ENCODE measurements at regions not wholly inside any gene's neighbourhood (a gene's known extent, or its start where the extent isn't known, plus 50 kb on each side); places are given as distances from the start of the nearest gene placed in this dataset.

GRCh38 chr7:19916046-19916445 lies 142.6 kb upstream of the TMEM196 start:
- CTCF ChIA-PET: no interaction called here
- no peak overlapping the region for H3K27ac ChIP-seq (ENCODE audit: low read depth, low read length, poor library complexity, severe bottlenecking)

GRCh38 chr7:19915596-19915995 lies 142.2 kb upstream of the TMEM196 start:
- ChIA-PET POLR2A (ENCODE audit: low non-redundant PET) (no interaction called here), CTCF (no interaction called here)
- Histone ChIP-seq H3K4me1 (ENCODE audit: insufficient read depth, low read length, poor library complexity, severe bottlenecking) (no peaks in the 10 kb centered on the region), H3K27ac (ENCODE audit: low read depth, low read length, poor library complexity, severe bottlenecking) (no peak overlapping the region), H3K9me3 (ENCODE audit: low read depth, low read length, poor library complexity, severe bottlenecking) (no peaks in the 10 kb centered on the region), H3K27me3 (replicated peaks; ENCODE audit: insufficient read depth, low read depth, low read length, poor library complexity) (no peaks in the 10 kb centered on the region), H3K36me3 (ENCODE audit: insufficient read depth, low read length, poor library complexity, severe bottlenecking) (no peaks in the 10 kb centered on the region), H3K4me3 (ENCODE audit: low read depth, low read length, poor library complexity, severe bottlenecking) (no peak overlapping the region)
- intact Hi-C loops (cut with micrococcal nuclease; ENCODE audit: unreplicated experiment): no loop called here
- TF ChIP-seq EZH2 (IDR thresholded peaks at IDR 0.05; ENCODE audit: borderline replicate concordance, low read depth, low read length, poor library complexity, severe bottlenecking) (no peak), CTCF (conservative IDR thresholded peaks at IDR 0.05; ENCODE audit: low read depth, low read length) (no peak)
- no peak for DNase-seq (ENCODE audit: low spot score)
- no TSS peak for BruUV-seq (replicated peaks)

More at GRCh38 chr7:19916046-19916445, 142.6 kb upstream of the TMEM196 start:
- Histone ChIP-seq H3K4me1 (ENCODE audit: insufficient read depth, low read length, poor library complexity, severe bottlenecking) (no peaks in the 10 kb centered on the region), H3K9me3 (ENCODE audit: low read depth, low read length, poor library complexity, severe bottlenecking) (no peaks in the 10 kb centered on the region), H3K36me3 (ENCODE audit: insufficient read depth, low read length, poor library complexity, severe bottlenecking) (no peaks in the 10 kb centered on the region), H3K27me3 (replicated peaks; ENCODE audit: insufficient read depth, low read depth, low read length, poor library complexity) (no peaks in the 10 kb centered on the region), H3K4me3 (ENCODE audit: low read depth, low read length, poor library complexity, severe bottlenecking) (no peak overlapping the region)
- TF ChIP-seq CTCF (conservative IDR thresholded peaks at IDR 0.05; ENCODE audit: low read depth, low read length) (no peak), EZH2 (IDR thresholded peaks at IDR 0.05; ENCODE audit: borderline replicate concordance, low read depth, low read length, poor library complexity, severe bottlenecking) (no peak)
- POLR2A ChIA-PET (ENCODE audit: low non-redundant PET): no interaction called here
- BruUV-seq (replicated peaks): no TSS peak
- DNase-seq (ENCODE audit: low spot score): no peak
- intact Hi-C loops (cut with micrococcal nuclease; ENCODE audit: unreplicated experiment): no loop called here

GRCh38 chr7:19914866-19915265 lies 141.4 kb upstream of the TMEM196 start:
- no peak overlapping the region for H3K4me3 ChIP-seq (ENCODE audit: low read depth, low read length, poor library complexity, severe bottlenecking)
- no peaks in the 10 kb centered on the region for H3K4me1 ChIP-seq (ENCODE audit: insufficient read depth, low read length, poor library complexity, severe bottlenecking)
- no peaks in the 10 kb centered on the region for H3K36me3 ChIP-seq (ENCODE audit: insufficient read depth, low read length, poor library complexity, severe bottlenecking)
- no TSS peak for BruUV-seq (replicated peaks)
- H3K27me3 ChIP-seq (replicated peaks; ENCODE audit: insufficient read depth, low read depth, low read length, poor library complexity): no peaks in the 10 kb centered on the region
- CTCF ChIA-PET: no interaction called here
- POLR2A ChIA-PET (ENCODE audit: low non-redundant PET): no interaction called here
- TF ChIP-seq CTCF (conservative IDR thresholded peaks at IDR 0.05; ENCODE audit: low read depth, low read length) (no peak), EZH2 (IDR thresholded peaks at IDR 0.05; ENCODE audit: borderline replicate concordance, low read depth, low read length, poor library complexity, severe bottlenecking) (no peak)
- intact Hi-C loops (cut with micrococcal nuclease; ENCODE audit: unreplicated experiment): no loop called here
- DNase-seq (ENCODE audit: low spot score): no peak
- no peak overlapping the region for H3K27ac ChIP-seq (ENCODE audit: low read depth, low read length, poor library complexity, severe bottlenecking)
- H3K9me3 ChIP-seq (ENCODE audit: low read depth, low read length, poor library complexity, severe bottlenecking): no peaks in the 10 kb centered on the region
